ENCODE measurements at regions not wholly inside any gene's neighbourhood (a gene's known extent, or its start where the extent isn't known, plus 50 kb on each side); places are given as distances from the start of the nearest gene placed in this dataset.

DNA sequence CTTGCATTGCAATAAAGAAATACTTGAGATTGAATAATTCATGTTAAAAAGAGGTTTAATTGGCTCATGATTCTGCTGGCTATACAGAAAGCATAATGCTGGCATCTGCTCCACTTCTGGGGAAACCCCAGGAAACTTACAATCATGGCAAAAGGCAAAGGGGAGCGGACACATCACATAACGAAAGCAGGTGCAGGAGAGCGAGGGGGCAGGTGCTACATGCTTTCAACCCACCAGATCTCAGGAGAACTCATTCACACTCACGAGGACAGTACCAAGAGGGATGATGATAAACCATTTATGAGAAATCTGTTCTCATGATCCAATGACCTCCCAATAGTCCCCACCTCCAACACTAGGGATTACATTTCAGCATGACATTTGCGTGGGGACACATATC, 172.6 kb downstream of the RASSF9 start:
- TF ChIP-seq POLR2A (IDR thresholded peaks at IDR 0.05; ENCODE audit: low read depth, low read length) (no peak), TAF1 (IDR thresholded peaks at IDR 0.05; ENCODE audit: borderline replicate concordance, low read depth, low read length) (no peak), POLR2AphosphoS5 (IDR thresholded peaks at IDR 0.05; ENCODE audit: low read depth, low read length) (no peak)

Data from GM12892 (cell line).